ENCODE measurements at regions not wholly inside any gene's neighbourhood (a gene's known extent, or its start where the extent isn't known, plus 50 kb on each side); places are given as distances from the start of the nearest gene placed in this dataset.

- DNase-seq (ENCODE audit: low read depth): no peak
Observed at GRCh38 chr13:29903543-29903942, 53.1 kb upstream of the UBL3 start.

GRCh38 chr13:29902632-29903305 is 52.4 kb upstream of the UBL3 start:
- no peak for DNase-seq (ENCODE audit: low read depth)

- no peak for DNase-seq (ENCODE audit: low read depth)
Observed at GRCh38 chr13:29901710-29902631, 51.6 kb upstream of the UBL3 start.

Data from T follicular helper cell (primary cell).